Cardiac fibroblast (primary cell): ENCODE measurements at regions not wholly inside any gene's neighbourhood (a gene's known extent, or its start where the extent isn't known, plus 50 kb on each side); places are given as distances from the start of the nearest gene placed in this dataset.
"Not testable (repeated sequence)": the region's sequence is repeated elsewhere in the genome, so short reads cannot be mapped to it uniquely, and the experiment has no call there.

ENCODE experiments used
- DNase-seq, 2 donors: peaks; one replicate each; pipeline versions ENCODE4 v3.0.0 to v3.0.0-alpha.2; 2010; ENCODE audit warnings: low read depth in 2 of 2
- H3K4me3 ChIP-seq, 2 donors: replicated peaks in 1 of 2; 1 replicate in 1 of 2; 2 replicates in 1 of 2; pipeline ENCODE4 v1.5.1; 2011; ENCODE audit warnings: low read depth in 2 of 2, low read length in 2 of 2, mild to moderate bottlenecking in 2 of 2, moderate library complexity in 1 of 2
- TF ChIP-seq, protein P1 (sequence below): IDR thresholded peaks from one replicate; pipeline ENCODE4 v1.5.1; 2011; ENCODE audit warnings: low read depth, mild to moderate bottlenecking, low read length, inconsistent platforms

DNA sequence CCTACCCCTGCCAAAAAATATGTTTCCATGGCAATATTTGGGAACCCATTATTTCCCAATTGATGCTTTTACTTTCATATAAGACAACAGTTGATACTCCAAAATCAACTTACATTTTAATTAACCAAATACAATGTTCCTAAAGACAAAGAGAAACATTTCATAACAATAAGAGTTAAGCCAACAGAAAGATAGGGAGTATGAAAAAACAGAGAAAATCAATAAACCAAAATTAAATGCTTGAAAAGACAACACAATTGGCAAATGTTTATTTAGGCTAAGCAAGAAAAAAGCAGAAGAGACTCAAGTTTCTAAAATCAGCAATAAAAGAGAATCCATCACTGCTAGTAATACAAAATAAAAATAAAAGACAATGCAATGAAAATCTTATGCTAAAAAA is 123.1 kb upstream of the VPREB1 start:
- DNase-seq, result no peak
- H3K4me3 ChIP-seq, result no peak overlapping the region
- TF ChIP-seq, protein P1, sequence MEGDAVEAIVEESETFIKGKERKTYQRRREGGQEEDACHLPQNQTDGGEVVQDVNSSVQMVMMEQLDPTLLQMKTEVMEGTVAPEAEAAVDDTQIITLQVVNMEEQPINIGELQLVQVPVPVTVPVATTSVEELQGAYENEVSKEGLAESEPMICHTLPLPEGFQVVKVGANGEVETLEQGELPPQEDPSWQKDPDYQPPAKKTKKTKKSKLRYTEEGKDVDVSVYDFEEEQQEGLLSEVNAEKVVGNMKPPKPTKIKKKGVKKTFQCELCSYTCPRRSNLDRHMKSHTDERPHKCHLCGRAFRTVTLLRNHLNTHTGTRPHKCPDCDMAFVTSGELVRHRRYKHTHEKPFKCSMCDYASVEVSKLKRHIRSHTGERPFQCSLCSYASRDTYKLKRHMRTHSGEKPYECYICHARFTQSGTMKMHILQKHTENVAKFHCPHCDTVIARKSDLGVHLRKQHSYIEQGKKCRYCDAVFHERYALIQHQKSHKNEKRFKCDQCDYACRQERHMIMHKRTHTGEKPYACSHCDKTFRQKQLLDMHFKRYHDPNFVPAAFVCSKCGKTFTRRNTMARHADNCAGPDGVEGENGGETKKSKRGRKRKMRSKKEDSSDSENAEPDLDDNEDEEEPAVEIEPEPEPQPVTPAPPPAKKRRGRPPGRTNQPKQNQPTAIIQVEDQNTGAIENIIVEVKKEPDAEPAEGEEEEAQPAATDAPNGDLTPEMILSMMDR, result no peak

DNA sequence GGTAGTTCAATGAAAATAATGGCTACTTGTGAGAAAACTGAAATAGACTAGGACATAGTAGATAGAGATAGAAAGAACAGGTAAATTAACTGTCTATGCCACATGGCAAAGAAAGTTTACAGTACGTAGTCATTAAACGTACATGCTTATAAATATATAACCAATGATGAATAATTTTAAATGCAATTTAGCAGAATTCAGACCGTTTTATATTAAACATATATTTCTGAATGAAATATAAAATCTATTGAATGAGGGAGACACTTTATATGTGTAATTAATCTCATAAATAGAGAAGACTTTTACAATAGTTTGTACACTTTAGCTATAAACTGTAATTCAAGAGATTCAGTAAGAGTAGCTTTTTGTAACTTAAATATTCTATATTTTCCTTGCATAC is 124.4 kb upstream of the VPREB1 start:
- no peak overlapping the region for H3K4me3 ChIP-seq
- no peak for DNase-seq

DNA sequence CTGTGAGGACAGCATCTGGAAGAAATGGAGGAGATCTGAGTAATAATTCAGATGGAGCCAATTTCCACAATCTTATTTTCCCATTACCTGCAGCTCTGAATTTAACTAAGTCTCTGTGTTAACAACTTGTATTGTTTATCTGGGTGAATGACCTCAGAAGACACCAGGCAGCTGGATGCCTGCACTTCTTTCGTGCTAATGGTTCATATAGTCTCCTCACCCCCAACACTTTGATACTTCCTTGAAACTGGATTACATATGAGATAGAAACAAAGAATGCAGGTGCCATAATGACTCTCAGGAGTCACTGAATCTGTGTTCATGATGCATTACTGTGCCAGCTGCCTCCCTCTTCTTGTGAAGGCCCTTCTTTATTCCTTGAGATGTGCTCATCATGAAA is 125.6 kb upstream of the VPREB1 start:
- TF ChIP-seq, protein P1, result no peak

More for the DNA sequence above, 124.4 kb upstream of the VPREB1 start:
- TF ChIP-seq, protein P1, result no peak

DNA sequence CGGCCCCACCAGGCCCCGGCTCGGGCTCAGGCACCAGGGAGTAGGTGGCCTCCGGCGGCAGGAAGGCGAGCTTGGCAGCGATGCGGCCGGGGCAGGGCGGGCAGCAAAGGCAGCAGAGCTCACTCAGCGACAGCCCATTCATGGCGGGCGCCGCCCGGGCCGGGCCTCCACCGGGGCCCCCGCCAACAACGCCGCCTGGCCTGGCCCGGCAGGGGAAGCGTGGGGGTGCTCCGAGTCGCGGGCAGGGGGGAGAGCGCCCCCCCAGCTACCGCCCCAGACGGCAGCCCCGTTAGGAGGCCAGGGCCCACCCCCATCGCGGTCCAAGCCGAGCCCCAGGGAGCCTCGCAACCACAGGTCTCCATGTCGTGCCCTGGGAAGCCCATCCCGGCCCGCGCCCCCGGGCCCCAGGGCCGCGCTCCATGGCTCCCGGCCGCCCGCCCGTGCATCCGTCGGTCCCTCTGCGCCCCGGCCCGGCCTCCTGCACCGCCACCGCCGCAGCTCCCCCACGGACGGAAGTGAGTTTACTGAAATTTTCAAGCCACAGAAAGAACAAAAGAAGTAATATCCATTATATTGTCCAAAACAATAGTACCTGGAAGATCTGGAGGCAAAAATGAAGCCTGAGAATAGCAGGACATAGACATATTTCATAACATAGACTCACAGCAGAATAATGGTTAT is 126.6 kb upstream of the VPREB1 start:
- DNase-seq, H3K4me3 ChIP-seq: not testable (repeated sequence)

More for the DNA sequence above, 125.6 kb upstream of the VPREB1 start:
- no peak overlapping the region for H3K4me3 ChIP-seq
- no peak for DNase-seq

DNA sequence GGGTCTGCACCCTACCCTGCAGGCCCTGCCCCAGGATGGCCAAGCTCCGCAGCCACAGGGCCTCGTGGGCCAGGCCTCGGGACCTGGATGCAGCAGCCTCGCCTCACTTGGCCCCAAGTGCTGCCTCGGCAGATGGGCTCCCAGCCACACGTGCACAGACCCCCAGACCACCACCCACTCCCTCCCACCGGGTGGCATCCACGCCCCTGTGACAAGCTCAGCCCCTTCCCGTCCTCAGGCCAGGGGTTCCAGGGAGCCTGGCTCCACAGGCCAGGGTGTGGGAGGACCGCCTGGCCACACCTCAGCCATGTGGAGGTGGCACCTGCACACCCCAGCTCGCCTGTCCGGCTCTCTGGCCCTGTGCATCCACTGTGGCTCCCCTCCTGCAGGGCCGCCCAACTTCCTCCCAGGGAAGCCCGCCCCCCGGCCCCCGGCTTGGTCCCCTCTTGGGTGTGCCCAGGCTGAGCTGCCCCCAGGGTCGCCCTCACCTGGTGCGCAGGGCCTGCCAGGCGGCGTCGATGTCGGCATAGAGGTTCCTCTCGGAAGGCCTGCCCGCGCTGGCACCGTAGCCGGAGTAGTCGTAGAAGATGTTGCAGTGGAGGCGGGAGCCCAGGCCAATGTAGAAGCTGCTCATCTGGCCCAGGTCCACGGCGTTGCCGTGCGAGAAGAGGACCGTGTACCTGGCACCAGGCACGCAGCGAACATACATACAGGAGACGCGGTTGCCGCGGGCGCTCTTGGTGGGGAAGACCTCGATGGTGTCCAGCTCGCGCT is 127.4 kb upstream of the VPREB1 start:
- not testable (repeated sequence) for H3K4me3 ChIP-seq, DNase-seq

DNA sequence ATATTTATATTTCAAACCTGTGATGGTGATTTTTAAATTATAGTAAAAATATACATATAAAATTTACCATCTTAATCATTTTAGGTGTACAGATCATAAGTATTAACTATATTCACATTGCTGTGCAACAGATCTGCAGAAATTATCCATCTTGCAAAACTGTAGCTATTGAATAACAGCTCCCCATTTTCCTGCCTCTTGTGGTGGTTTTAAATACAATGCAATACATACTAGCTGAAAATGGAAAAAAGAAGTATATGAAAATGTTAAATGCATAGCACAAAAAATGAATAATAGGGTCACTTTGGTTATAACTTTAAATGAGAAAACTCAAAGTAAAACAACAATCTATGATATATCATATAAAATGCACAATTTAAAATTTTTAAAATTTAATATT is 130.9 kb upstream of the VPREB1 start:
- DNase-seq, result no peak
- no peak overlapping the region for H3K4me3 ChIP-seq
- TF ChIP-seq, protein P1, result no peak

DNA sequence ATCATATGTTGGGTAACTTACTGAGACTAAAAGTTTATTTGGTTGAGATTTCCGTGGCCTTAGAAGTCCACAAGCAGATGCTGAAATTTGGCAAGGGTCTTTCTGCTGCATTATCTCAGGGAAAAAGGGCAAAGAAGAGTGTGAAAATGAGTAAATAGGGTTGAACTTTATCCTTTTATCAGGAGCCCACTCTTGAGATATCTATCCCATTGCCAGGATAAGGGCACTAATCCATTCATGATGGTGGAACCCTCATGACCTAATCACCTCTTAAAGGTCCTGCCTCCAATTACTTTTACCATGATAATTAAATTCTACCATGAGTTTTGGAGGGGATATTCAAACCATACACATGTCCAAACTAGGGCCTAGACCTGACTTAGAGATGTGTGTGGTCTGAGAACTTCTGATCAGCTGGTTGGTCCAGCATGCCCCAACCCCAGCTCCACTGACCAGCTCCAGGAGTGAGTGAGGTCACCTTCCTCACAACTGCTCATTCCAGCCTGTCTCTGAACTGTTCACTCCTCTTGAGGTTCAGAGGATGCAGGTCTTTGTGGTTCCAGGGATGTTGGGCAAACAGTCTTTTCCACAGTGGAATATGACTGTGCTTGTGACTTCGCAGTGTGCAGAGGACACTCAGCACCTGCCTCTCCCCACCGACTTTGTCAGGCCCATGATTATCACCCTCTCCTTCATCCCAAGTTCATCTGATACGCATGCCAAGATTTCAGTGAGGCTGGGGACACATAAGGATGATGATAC is 130.1 kb upstream of the TOP3B start:
- no peak overlapping the region for H3K4me3 ChIP-seq
- TF ChIP-seq, protein P1, result no peak
- no peak for DNase-seq
